ENCODE measurements at regions not wholly inside any gene's neighbourhood (a gene's known extent, or its start where the extent isn't known, plus 50 kb on each side); places are given as distances from the start of the nearest gene placed in this dataset.

GRCh38 chr7:97351488-97351887 is 234.0 kb downstream of the SDHAF3 start:
- Histone ChIP-seq H3K36me3 (no peaks in the 10 kb centered on the region), H3K9me3 (no peaks in the 10 kb centered on the region), H3K27me3 (no peaks in the 10 kb centered on the region), H3K4me3 (no peak overlapping the region), H3K4me1 (no peaks in the 10 kb centered on the region), H3K27ac (no peak overlapping the region)
- 77 to 84% methylated on average over 1 of the region's 1 CpG for WGBS, 2 donors (ENCODE audit: low coverage in 1 of 2)
- TF ChIP-seq CTCF (IDR thresholded peaks at IDR 0.05) (no peak), EP300 (IDR thresholded peaks at IDR 0.05; ENCODE audit: low read depth) (no peak), POLR2A (IDR thresholded peaks at IDR 0.05) (no peak), POLR2AphosphoS5 (IDR thresholded peaks at IDR 0.05) (no peak)
- DNase-seq: no peak
- intact Hi-C loops (cut with DNase I; ENCODE audit: low total_unique reads): no loop called here
- in situ Hi-C loops (cut with MboI; ENCODE audit: low pct_ligation_motif_present in 1 of 4, low pct_unique_long_range_greater_than_20kb in 1 of 4, low sequenced_read_pairs in 3 of 4): no loop called here

- DNase-seq: no peak
- intact Hi-C loops (cut with DNase I; ENCODE audit: low total_unique reads): no loop called here
- H3K36me3 ChIP-seq: no peaks in the 10 kb centered on the region
- no peak overlapping the region for H3K27ac ChIP-seq
- in situ Hi-C loops (cut with MboI; ENCODE audit: low pct_ligation_motif_present in 1 of 4, low pct_unique_long_range_greater_than_20kb in 1 of 4, low sequenced_read_pairs in 3 of 4): no loop called here
- no peak overlapping the region for H3K4me3 ChIP-seq
- no peaks in the 10 kb centered on the region for H3K9me3 ChIP-seq
- H3K4me1 ChIP-seq: no peaks in the 10 kb centered on the region
- no peak for TF ChIP-seq POLR2A (IDR thresholded peaks at IDR 0.05)
- TF ChIP-seq POLR2AphosphoS5 (IDR thresholded peaks at IDR 0.05): no peak
- TF ChIP-seq CTCF (IDR thresholded peaks at IDR 0.05): no peak
- TF ChIP-seq EP300 (IDR thresholded peaks at IDR 0.05; ENCODE audit: low read depth): no peak
- no peaks in the 10 kb centered on the region for H3K27me3 ChIP-seq
These were observed 240.0 kb downstream of the SDHAF3 start for GRCh38 chr7:97357459-97357858.

GRCh38 chr7:97372882-97373281 is 255.4 kb downstream of the SDHAF3 start:
- 72 to 77% methylated on average over 3 of the region's 3 CpGs for WGBS, 2 donors (ENCODE audit: low coverage in 1 of 2)
- no peaks in the 10 kb centered on the region for H3K27me3 ChIP-seq
- H3K4me3 ChIP-seq: no peak overlapping the region
- H3K4me1 ChIP-seq: no peaks in the 10 kb centered on the region
- no peaks in the 10 kb centered on the region for H3K36me3 ChIP-seq
- no peak for TF ChIP-seq CTCF (IDR thresholded peaks at IDR 0.05)
- no peak for TF ChIP-seq POLR2AphosphoS5 (IDR thresholded peaks at IDR 0.05)
- TF ChIP-seq POLR2A (IDR thresholded peaks at IDR 0.05): no peak
- no peak for TF ChIP-seq EP300 (IDR thresholded peaks at IDR 0.05; ENCODE audit: low read depth)
- in situ Hi-C loops (cut with MboI; ENCODE audit: low pct_ligation_motif_present in 1 of 4, low pct_unique_long_range_greater_than_20kb in 1 of 4, low sequenced_read_pairs in 3 of 4) (no loop called here), intact Hi-C loops (cut with DNase I; ENCODE audit: low total_unique reads) (no loop called here)
- no peak for DNase-seq
- no peaks in the 10 kb centered on the region for H3K9me3 ChIP-seq
- no peak overlapping the region for H3K27ac ChIP-seq

- no peak overlapping the region for H3K27ac ChIP-seq
- TF ChIP-seq POLR2A (IDR thresholded peaks at IDR 0.05) (no peak), EP300 (IDR thresholded peaks at IDR 0.05; ENCODE audit: low read depth) (no peak), POLR2AphosphoS5 (IDR thresholded peaks at IDR 0.05) (no peak), CTCF (IDR thresholded peaks at IDR 0.05) (no peak)
- in situ Hi-C loops (cut with MboI; ENCODE audit: low pct_ligation_motif_present in 1 of 4, low pct_unique_long_range_greater_than_20kb in 1 of 4, low sequenced_read_pairs in 3 of 4): no loop called here
- H3K4me3 ChIP-seq: no peak overlapping the region
- H3K27me3 ChIP-seq: no peaks in the 10 kb centered on the region
- intact Hi-C loops (cut with DNase I; ENCODE audit: low total_unique reads): no loop called here
- DNase-seq: no peak
- no peaks in the 10 kb centered on the region for H3K9me3 ChIP-seq
- 88 to 98% methylated on average over 3 to 6 of the region's 6 CpGs for WGBS, 2 donors (ENCODE audit: low coverage in 1 of 2)
- no peaks in the 10 kb centered on the region for H3K36me3 ChIP-seq
- H3K4me1 ChIP-seq: no peaks in the 10 kb centered on the region
These were observed 256.2 kb downstream of the SDHAF3 start for GRCh38 chr7:97373736-97374135.

Measured in transverse colon (tissue), 4 donors.